Stimulated activated effector memory CD8-positive, alpha-beta T cell treated with anti-CD3 and anti-CD28 coated beads, Interleukin-12 subunit alpha, Interleukin-12 subunit beta, amount 100 ng/mL, for 72 hours (primary cell): ENCODE measurements at regions not wholly inside any gene's neighbourhood (a gene's known extent, or its start where the extent isn't known, plus 50 kb on each side); places are given as distances from the start of the nearest gene placed in this dataset.
"Not testable (repeated sequence)": the region's sequence is repeated elsewhere in the genome, so short reads cannot be mapped to it uniquely, and the experiment has no call there.

Source experiments
- ATAC-seq: fragments of 150-1000 bp; cut with Tn5 transposase; 2 replicates; pipeline ENCODE4 v1.10.0; 2021
- DNase-seq, 2 donors: peaks; one replicate each; pipeline ENCODE4 v3.0.0; 2021 to 2022; ENCODE audit warnings: low spot score in 2 of 2
- H3K27ac Mint-ChIP-seq: one replicate; pipeline ENCODE4 v1.8.0; 2022; ENCODE audit warnings: mild to moderate bottlenecking, mixed read lengths
- H3K36me3 Mint-ChIP-seq: one replicate; pipeline ENCODE4 v1.8.0; 2022; ENCODE audit warnings: mild to moderate bottlenecking, mixed read lengths
- H3K4me1 Mint-ChIP-seq: one replicate; pipeline ENCODE4 v1.8.0; 2022; ENCODE audit warnings: mixed read lengths
- H3K4me3 Mint-ChIP-seq: one replicate; pipeline ENCODE4 v1.8.0; 2022; ENCODE audit warnings: mild to moderate bottlenecking, mixed read lengths
- H3K9me3 Mint-ChIP-seq: one replicate; pipeline ENCODE4 v1.8.0; 2022; ENCODE audit warnings: mixed read lengths

DNA sequence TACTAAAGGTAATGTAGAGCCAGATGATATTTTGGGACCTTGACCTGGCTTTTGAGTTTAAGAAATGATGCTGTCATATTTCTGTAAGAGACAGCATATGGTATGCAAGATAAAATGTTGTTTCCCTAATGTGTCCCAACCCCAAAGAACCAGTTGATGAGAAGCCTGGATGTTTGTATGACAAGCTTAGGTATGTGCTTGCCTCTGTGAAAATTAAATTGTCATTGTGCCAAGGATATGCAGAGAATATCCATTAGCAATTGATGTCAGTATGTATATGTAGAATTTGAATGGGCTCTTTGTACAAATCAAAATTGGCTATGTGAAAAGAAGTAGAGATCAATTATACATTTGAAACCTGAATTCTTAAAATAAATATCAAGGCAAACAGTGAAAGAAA, 650.8 kb upstream of the EYS start:
- Mint-ChIP-seq H3K4me1 (no peaks in the 10 kb centered on the region), H3K9me3 (peaks cover 12% of the 10 kb centered on the region), H3K27ac (no peak overlapping the region), H3K36me3 (no peaks in the 10 kb centered on the region), H3K4me3 (no peak overlapping the region)
- no peak for DNase-seq
- no peak for ATAC-seq

- Mint-ChIP-seq H3K4me3 (no peak overlapping the region), H3K4me1 (no peaks in the 10 kb centered on the region), H3K9me3 (peaks cover 16% of the 10 kb centered on the region), H3K36me3 (no peaks in the 10 kb centered on the region), H3K27ac (no peak overlapping the region)
- ATAC-seq (no peak), DNase-seq (no peak)
Measured at GRCh38 chr6:66355471-66355870, 648.4 kb upstream of the EYS start.

- Mint-ChIP-seq H3K36me3 (no peaks in the 10 kb centered on the region), H3K4me1 (no peaks in the 10 kb centered on the region), H3K27ac (no peak overlapping the region), H3K4me3 (no peak overlapping the region), H3K9me3 (peaks cover 14% of the 10 kb centered on the region)
- DNase-seq: no peak
- no peak for ATAC-seq
Measured at GRCh38 chr6:66344796-66345195, 637.8 kb upstream of the EYS start.

DNA sequence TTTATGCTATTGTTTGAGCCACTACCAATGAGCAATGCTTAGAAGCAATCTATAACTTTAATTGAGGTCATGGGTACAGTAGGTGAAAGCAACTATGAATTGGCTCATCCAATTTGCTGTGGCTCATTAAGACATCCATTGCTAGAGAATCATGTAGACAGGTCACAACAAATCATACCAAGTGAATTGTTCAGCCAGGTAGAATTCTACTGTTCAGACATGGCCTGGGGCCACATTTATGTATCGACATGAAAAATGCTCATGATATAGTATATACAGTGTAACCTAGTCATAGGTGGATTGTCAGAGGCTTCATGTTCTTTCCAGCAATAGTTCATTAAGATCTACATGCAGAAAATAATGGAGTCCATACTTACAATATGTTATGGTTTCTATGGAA, 633.7 kb upstream of the EYS start:
- ATAC-seq: no peak
- peaks cover 16% of the 10 kb centered on the region for H3K9me3 Mint-ChIP-seq
- H3K27ac Mint-ChIP-seq: no peak overlapping the region

GRCh38 chr6:66336176-66336575, 629.1 kb upstream of the EYS start:
- Mint-ChIP-seq H3K9me3 (peaks cover 7% of the 10 kb centered on the region), H3K36me3 (no peaks in the 10 kb centered on the region), H3K4me1 (no peaks in the 10 kb centered on the region), H3K27ac (no peak overlapping the region), H3K4me3 (no peak overlapping the region)
- DNase-seq: no peak
- no peak for ATAC-seq

More for the DNA sequence above, 633.7 kb upstream of the EYS start:
- Mint-ChIP-seq H3K36me3 (no peaks in the 10 kb centered on the region), H3K4me1 (no peaks in the 10 kb centered on the region), H3K4me3 (no peak overlapping the region)
- no peak for DNase-seq

- Mint-ChIP-seq H3K9me3 (peaks cover 18% of the 10 kb centered on the region), H3K4me3 (no peak overlapping the region), H3K27ac (no peak overlapping the region), H3K36me3 (no peaks in the 10 kb centered on the region), H3K4me1 (no peaks in the 10 kb centered on the region)
- ATAC-seq (no peak), DNase-seq (no peak)
Measured at GRCh38 chr6:66328200-66328599, 621.2 kb upstream of the EYS start.

DNA sequence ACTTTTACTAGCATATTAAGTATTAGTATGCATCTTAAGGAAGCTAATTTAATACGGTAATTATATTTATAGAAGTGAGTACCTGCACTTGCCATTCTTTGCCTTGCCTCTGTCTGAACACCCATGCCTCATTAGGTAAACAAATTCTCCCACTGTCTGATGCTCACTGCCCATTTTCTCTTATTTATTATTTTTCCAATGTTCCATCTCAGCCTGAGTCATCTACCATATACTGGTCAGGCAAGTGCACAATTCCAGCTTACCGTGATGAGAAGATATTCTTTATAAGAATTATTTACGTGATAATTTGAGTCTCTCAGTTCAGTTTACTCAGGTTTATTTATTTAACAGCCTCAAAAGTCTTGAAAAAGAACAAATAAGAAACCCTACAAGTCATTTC, 619.2 kb upstream of the EYS start:
- Mint-ChIP-seq H3K36me3 (no peaks in the 10 kb centered on the region), H3K4me3 (no peak overlapping the region), H3K9me3 (peaks cover 18% of the 10 kb centered on the region), H3K4me1 (no peaks in the 10 kb centered on the region), H3K27ac (no peak overlapping the region)
- DNase-seq: no peak
- no peak for ATAC-seq

DNA sequence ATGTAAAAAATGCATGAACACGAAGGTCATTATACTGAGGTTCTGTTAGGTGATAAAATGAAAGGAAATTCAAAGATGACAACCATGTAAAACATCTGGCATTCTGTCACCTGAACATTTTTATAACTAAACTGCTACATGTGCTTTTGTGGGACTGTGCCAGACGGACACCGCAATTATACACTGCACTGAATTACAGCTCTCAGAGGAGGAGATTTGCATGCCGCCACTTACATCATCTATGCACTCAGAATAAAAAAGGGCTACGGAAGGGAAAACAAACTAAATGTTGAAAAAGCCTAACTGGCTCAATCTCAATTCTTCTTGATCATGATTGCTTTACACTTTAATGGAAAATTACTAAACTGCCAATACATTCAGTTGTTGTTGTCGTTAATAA, 614.0 kb upstream of the EYS start:
- peaks cover 15% of the 10 kb centered on the region for H3K9me3 Mint-ChIP-seq
- no peaks in the 10 kb centered on the region for H3K4me1 Mint-ChIP-seq
- no peak overlapping the region for H3K27ac Mint-ChIP-seq
- ATAC-seq (no peak), DNase-seq (no peak)
- no peaks in the 10 kb centered on the region for H3K36me3 Mint-ChIP-seq
- no peak overlapping the region for H3K4me3 Mint-ChIP-seq

GRCh38 chr6:66307490-66307889, 600.5 kb upstream of the EYS start:
- no peak overlapping the region for H3K4me3 Mint-ChIP-seq
- no peak for DNase-seq
- no peaks in the 10 kb centered on the region for H3K4me1 Mint-ChIP-seq
- ATAC-seq: no peak
- no peak overlapping the region for H3K27ac Mint-ChIP-seq
- H3K9me3 Mint-ChIP-seq: peaks cover 18% of the 10 kb centered on the region
- H3K36me3 Mint-ChIP-seq: no peaks in the 10 kb centered on the region

DNA sequence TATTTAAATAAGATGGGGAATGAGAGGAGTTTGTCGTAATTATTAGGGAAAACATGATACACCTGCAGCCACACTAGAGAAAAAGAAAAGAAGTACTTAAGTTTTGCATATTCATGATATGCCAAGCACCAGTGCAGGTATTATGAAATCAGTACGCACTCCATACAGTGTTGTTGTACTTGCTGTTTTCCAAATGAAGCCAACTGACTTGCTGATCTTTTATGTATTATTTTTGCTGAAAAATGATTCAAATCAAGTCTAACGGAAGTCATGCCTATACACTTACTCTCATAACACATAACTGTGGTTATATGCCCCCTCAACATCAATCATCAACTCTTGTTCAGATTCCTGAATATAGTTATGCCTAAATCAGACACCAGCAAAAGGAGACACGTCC, 584.9 kb upstream of the EYS start:
- Mint-ChIP-seq H3K4me1 (no peaks in the 10 kb centered on the region), H3K27ac (no peak overlapping the region), H3K36me3 (no peaks in the 10 kb centered on the region), H3K9me3 (peaks cover 14% of the 10 kb centered on the region), H3K4me3 (no peak overlapping the region)
- ATAC-seq (no peak), DNase-seq (no peak)

DNA sequence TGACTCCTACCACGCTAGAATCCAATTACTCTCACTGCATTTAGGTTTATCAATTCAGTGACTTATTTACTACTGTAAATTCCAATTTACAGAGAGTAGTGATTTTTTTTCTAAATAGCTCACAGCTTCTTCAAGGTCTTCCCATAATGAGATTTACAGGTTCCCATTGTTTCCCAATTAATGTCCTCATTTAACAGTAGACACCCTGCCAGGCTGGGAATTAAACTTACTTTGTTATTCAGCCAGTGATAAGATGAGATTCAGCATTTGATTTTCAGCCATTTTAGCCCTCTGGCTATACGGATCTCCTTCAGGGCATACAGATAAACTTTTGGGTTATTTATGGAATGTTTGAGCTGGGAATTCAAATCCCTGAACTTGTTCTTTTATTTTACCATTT, 582.9 kb upstream of the EYS start:
- ATAC-seq: no peak
- peaks cover 16% of the 10 kb centered on the region for H3K9me3 Mint-ChIP-seq
- H3K36me3 Mint-ChIP-seq: no peaks in the 10 kb centered on the region
- H3K27ac Mint-ChIP-seq: no peak overlapping the region
- no peak for DNase-seq
- H3K4me1 Mint-ChIP-seq: no peaks in the 10 kb centered on the region
- H3K4me3 Mint-ChIP-seq: no peak overlapping the region

DNA sequence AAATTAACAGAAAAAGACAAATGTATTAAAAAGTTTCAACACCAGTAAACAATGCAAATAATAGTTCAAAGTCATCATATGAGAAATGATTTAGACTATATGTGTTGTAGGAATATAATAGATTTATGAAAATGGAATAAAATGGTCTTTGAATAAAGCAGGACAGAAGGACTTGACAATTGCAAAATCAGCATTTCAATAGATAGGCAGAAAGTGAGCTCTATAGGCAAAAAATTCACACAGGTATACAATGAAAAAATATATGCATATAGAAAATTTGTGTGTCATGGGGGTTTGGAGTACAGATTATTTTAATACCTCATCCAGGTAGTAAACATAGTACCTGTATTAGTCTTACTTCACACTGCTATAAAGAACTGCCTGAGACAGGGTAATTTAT, 571.1 kb upstream of the EYS start:
- Mint-ChIP-seq H3K4me3 (no peak overlapping the region), H3K9me3 (peaks cover 9% of the 10 kb centered on the region), H3K36me3 (no peaks in the 10 kb centered on the region), H3K4me1 (no peaks in the 10 kb centered on the region), H3K27ac (no peak overlapping the region)
- ATAC-seq (no peak), DNase-seq (no peak)

DNA sequence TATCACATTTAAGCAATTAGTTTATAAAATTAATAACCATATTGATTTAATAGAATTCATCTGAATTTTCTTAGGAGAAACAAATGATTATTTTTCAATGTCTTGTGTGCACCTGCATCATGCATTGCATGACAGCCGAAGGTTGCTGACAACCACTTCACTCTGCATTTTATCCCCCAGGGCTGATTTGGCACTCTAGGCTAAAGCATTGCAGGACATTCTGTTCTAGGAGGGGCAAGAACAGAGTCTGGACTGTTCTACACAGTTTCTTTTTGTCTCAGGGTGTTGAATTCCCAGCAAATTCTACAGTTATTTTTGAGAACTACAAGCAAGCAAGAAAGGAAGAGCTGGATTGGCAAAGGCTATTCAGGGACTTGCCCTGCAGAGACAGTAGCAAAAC, 570.4 kb upstream of the EYS start:
- ATAC-seq (no peak), DNase-seq (no peak)
- Mint-ChIP-seq H3K36me3 (no peaks in the 10 kb centered on the region), H3K27ac (no peak overlapping the region), H3K4me1 (no peaks in the 10 kb centered on the region), H3K4me3 (no peak overlapping the region), H3K9me3 (peaks cover 10% of the 10 kb centered on the region)

GRCh38 chr6:66265737-66266136, 558.7 kb upstream of the EYS start:
- DNase-seq (no peak), ATAC-seq (no peak)
- no peaks in the 10 kb centered on the region for H3K36me3 Mint-ChIP-seq
- no peaks in the 10 kb centered on the region for H3K4me1 Mint-ChIP-seq
- peaks cover 9% of the 10 kb centered on the region for H3K9me3 Mint-ChIP-seq
- no peak overlapping the region for H3K27ac Mint-ChIP-seq
- H3K4me3 Mint-ChIP-seq: no peak overlapping the region

DNA sequence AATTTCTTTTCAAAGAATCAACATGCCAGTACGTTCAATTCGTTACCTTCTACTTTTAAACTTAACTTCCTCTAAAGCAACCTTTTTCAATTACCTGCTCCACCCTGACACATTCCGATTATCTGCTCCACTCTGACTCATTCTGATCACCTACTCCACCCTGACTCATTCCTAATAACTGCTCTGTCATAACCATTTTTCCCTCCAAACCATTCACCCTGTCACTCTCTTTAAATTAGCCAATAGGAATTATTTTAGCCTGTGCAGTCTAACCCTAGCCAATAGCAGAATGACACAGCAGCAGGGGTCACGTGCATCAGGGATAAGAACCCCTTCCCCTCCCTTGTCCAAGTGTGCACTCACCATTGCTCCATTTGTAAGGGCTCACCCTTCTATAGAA, 557.4 kb upstream of the EYS start:
- Mint-ChIP-seq H3K36me3 (no peaks in the 10 kb centered on the region), H3K4me1 (no peaks in the 10 kb centered on the region), H3K27ac (no peak overlapping the region), H3K4me3 (no peak overlapping the region), H3K9me3 (peaks cover 14% of the 10 kb centered on the region)
- ATAC-seq: no peak
- DNase-seq: no peak

GRCh38 chr6:66258731-66259487, 551.9 kb upstream of the EYS start:
- H3K4me3 Mint-ChIP-seq, H3K4me1 Mint-ChIP-seq, DNase-seq, H3K27ac Mint-ChIP-seq, H3K36me3 Mint-ChIP-seq, ATAC-seq: not testable (repeated sequence)
- H3K9me3 Mint-ChIP-seq: peaks cover 28% of the 10 kb centered on the region

DNA sequence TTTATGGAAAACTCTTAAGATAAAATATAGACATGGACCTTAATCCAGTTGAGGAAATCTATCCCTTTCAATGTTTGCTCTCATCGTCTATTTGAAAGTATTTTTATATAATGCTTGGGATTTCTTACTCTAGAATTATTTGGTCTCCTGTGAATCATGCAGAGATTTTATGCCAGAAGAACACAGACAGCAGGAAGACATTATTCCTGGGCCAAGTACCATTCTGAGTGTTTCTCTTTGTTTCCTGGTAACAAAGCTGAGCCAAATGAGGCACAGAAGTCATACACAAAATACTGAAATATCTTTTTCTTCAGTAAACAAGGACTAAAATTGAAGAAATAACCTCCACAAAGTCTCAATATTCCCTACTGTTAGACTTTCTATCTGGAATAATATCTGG, 538.2 kb upstream of the EYS start:
- H3K9me3 Mint-ChIP-seq: peaks cover 15% of the 10 kb centered on the region
- H3K36me3 Mint-ChIP-seq: no peaks in the 10 kb centered on the region
- no peak for ATAC-seq
- no peak overlapping the region for H3K4me3 Mint-ChIP-seq
- no peak overlapping the region for H3K27ac Mint-ChIP-seq
- H3K4me1 Mint-ChIP-seq: no peaks in the 10 kb centered on the region
- no peak for DNase-seq
